Stimulated activated CD8-positive, alpha-beta memory T cell treated with anti-CD3 and anti-CD28 coated beads, Interleukin-4, amount 100 ng/mL, for 24 hours (primary cell): ENCODE measurements at regions not wholly inside any gene's neighbourhood (a gene's known extent, or its start where the extent isn't known, plus 50 kb on each side); places are given as distances from the start of the nearest gene placed in this dataset.

Source experiments
- DNase-seq: peaks from one replicate; pipeline ENCODE4 v3.0.0-alpha.2; 2020; ENCODE audit warnings: low read depth

GRCh38 chr15:53462651-53463050 is 296.8 kb downstream of the WDR72 start:
- no peak for DNase-seq

DNA sequence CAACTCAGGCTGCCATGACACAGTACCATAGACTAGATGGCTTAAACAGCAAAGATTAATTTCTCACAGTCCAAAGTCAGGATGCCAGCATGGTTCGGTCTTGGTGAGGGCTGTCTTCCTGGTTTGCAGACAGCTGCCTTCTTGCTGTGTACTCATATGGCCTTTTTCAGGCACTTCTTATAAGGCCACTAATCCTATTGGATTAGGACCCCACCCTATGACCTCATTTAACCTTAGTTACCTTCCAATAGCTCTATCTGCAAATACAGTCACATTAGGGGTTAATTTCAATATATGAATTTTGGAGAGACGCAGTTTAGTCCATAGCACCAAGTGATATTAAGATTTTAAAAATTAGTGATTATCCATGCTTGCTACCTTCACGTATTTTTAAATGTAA is 297.8 kb downstream of the WDR72 start:
- DNase-seq: no peak

DNA sequence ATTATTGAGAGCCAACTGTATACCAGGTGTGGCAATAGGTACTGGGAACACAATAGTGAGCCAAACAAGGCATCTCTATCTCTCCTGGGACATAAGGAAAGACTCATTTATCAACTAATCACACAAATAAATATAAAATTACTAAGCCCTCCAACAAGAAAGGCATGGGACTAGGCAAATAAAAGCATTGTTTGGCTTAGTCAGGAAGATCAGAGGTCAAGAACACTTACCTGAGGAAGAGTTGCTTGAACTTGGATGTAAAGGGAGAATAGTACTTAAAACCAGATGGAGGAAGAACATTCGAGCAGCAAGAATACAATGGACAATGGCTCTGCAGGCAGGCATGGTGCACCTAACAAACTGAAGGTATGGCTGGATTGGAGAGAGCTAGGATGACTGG is 300.7 kb downstream of the WDR72 start:
- DNase-seq: no peak

- DNase-seq: no peak
Measured at GRCh38 chr15:53457479-53457878, 302.0 kb downstream of the WDR72 start.

DNA sequence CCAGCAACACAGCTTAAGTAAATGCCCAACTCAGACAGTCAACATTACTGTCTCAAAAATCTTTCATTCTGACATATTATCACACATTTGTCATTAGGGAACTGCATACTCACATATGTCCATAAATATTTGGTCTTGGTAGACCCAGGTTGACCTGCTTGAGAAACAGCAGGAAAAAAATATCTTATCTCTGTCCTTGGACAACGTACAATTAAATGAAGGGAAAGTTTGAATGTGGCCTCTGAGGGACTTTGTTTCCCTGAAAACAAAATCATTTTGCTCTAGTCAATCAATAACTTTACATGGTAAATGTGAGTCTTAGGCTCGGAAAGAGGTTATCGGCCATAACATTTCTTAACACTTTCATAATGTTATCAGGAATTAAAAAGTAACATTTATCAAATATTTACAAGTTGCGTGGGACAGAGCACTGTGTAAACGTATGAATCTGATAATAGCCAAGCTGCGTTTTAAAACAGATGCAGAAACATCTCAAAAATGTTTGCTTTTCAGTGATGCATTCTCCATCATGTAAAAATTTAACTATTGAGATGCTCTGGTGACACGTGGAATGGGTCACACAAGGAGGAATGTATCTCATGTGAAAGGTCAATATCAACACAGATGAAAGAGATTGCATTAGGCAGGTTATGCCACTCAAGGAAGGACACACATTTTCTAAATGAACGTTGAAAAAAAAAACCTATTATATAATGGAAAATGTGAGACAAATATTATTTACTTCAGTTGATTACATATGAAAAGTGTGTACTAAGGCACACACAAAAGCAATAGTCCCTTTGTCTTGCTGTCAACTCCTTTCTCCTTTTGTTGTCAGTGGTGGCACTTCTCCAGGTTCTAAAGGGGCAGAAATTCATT is 304.4 kb downstream of the WDR72 start:
- no peak for DNase-seq

DNA sequence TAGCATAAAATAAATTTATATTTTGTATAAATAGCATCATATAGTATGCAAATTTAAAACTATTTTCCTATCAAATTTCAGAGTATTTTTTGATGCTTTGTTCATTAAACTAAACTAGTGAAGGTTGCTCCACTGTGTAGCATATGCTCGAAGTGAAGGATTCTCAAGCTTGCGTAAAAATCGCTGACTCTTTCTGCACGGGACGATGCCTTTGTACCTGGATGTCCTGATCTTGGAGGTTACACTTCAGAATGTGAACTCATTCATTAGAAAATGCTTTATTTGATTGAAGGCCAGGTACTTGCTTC is 305.0 kb downstream of the WDR72 start:
- DNase-seq: no peak

DNA sequence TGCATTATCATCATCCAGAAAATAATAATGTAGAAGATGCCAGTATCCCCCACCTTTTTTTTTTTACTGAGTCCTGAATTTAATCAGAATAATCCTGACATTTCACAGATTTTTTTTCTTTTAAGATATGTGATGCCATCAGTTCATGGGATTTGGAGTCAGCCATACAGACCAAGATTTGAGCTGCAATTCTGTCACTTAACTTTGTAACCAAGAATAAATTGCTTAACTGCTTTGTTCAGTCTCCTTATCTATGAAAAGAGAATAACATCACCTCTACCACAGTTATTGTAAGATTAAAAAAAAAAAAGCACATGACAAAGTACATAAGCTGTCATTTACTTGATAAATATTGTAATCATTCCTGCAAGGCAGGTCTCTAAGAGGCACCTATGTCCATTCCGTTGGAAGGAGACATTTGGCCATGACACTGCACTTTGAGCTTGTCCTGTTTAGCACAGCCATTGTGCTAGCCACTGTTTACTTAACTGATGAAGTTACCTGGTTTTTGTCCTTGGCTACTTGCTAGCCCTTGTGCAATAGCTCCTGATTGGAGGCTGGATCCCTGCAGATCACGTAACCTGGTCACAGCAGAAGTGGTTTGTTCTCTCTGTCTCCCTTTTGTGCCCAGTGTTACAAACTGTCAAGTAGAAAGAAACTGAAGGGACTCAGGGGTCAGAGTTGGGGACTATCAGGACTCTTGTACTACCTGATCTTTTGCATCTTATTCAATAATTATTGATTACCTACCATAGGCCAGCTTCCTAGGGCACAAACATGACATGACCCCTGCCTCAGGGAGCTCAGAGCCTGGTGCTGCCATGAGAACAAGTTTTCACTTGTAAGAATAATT is 306.0 kb downstream of the WDR72 start:
- DNase-seq: no peak

DNA sequence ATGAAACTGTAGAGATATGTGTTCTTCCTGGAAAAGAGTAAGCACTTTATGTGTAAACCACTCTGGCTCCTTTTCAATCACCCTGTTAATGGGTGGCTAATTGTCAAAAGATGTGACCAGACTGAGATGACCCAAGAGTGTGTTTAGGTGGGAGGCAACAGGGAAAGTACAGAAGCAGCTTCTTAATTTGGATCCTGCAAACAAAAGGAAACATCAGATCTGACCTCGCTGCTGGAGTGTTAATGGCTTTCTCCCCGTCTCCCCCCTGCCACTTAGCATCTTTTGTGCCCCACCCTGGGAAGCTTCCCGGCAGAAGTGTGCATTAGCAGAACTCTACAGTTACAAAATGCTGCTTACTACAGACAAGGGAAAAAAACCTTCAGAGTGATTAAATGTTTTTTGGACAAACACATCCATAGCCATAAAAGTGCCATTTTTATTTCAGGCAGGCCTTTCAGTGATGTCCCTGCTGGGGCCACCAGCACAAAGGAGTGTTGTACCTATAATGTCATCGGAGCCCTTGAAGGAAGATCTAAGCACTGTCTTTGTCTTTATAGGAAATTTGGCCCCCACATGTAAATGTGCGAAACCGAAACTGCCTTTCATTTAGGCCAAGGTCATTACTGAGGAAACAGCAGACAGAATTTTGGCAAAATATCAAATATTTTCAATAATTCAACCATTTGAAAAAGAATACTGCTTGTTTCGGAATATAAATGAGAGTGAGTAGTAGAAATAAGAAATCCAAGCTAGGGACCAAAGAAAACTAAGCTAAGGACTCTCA is 311.0 kb downstream of the WDR72 start:
- DNase-seq: no peak

DNA sequence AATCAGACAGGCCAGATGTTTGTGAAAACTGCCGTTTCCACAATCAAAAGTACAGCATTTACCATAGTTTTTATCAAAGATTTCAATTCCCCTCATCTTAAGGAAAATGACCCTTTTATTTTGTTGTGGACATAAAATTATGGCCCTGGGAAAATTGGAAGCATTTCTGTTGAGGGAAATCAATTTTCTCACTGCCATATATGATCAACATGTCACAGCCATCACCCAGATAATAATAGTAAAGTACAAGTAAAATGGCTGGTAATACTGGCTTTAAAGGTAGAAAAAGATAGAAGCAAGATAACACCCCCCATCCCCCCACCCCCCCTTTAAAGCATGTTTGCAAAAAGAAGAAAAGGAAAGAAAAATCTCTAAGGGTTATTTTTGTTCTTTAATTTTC is 311.7 kb downstream of the WDR72 start:
- DNase-seq: no peak

DNA sequence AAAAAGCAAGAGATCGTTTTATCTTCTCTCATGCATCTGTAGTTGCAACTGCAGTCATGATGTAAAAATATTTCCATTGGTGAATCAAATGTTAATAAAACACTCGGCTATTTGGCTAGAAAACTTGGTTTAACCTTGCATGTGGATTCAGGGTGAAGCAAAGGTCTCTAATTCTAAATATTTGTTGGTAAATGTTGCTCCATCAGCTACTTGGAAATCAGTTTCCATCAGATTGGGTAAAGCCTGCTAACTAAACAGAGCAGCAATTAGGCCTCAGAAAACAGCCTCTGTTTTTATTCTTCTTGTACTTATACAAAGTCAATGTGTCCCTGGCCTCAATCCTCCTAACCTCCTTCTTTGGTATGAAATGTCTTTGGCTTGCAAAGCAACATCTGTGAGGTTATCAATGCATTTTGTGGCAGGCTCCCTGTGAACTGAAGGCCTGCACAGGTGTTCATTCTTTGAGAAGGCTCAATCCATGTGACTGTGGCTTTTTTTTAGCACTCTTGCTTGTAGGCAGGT is 312.3 kb downstream of the WDR72 start:
- DNase-seq: no peak

- DNase-seq: no peak
Measured at GRCh38 chr15:53446376-53446775, 313.1 kb downstream of the WDR72 start.

DNA sequence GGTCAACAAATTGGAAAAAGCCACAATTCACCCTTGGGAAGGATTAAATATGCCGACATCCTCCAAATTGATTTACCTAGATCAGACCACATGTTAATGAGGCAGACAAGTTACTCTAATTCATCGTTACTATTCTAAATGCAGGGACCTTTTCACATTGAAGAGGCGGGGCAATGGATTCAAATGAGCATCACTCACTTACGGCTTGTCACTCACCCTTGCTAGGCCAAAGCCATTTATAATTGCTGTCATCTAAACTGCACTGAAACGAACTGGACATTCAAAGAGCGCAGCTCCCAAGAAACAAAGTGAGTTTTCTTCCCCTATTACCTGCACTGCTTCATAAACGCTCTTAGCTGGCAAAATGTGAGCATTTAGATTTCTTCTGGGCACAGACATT is 313.9 kb downstream of the WDR72 start:
- DNase-seq: no peak

- no peak for DNase-seq
Measured at GRCh38 chr15:53437985-53438841, 321.2 kb downstream of the WDR72 start.

- DNase-seq: no peak
Measured at GRCh38 chr15:53437366-53437765, 322.1 kb downstream of the WDR72 start.

DNA sequence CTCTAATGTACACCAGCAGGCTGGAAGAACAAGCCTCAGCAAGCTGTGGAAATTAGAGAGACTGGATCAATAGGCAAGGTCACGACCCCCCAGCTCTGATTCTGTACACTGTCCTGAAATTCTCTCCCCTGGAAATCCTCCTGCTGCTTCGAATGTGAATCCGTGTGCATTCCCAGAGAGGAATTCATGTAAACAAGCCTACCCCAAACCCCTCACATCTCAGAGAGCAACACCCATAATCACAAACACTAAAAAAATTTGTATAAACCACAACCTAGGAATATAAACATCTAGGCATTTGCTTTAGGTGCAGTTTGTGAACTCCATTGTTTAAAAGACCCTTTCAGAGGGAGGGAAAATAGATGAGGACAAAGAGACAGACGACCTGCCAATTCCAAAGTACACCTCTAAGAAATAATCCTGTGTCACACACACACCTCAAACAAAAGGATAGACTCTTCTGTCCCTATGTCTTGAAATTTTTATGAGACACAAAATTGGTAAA is 325.2 kb downstream of the WDR72 start:
- DNase-seq: no peak

DNA sequence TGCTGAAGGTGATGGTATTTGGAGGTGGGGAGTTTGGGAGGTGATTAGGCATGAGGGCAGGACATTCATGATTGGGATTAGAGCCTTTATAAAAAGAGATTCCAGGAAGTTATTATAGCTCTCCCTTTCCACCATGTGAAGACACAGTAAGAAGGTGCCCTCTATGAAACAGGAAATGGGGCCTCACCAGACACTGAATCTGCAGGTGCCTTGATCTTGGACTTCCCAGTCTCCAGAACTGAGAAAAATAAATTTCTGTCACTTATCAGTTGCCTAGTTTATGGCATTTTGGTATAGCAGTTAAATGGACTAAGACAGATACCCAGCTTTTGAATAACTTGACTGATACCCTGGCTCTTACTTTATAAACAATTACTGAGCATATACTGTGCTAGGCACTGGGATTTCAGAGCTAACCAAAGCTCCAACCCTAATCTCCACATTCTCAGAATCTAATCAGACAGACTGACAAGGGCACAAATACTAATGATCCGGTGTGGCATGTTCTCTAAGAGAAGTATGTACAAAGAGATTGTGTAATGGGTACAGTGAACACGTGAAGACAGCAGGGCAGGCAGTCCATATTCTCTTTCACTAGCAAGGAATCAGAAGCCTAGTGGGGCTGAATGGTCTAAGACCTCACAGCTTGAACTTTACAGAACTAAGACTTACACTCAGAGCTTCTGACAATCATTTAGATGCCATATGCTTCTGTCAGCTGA is 343.1 kb downstream of the WDR72 start:
- DNase-seq: no peak

DNA sequence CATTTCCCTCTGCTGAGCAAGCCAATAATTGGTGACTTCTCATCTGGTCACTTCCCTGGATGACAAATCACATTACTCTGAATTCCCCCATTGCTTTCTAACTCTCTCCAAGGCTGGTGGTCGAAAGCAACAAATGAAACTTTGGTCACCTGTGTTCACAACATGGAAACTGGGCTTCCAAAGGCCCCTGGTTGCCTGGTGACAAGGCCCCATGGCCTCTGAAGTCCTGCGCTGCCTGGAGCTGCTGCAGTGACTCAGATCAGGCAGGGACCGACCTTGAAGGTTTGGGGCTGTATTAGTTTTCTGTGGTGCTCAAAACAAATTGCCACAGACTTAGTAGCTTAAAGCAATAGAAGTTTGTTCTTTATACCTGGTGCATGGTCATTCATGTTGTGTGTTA is 345.3 kb downstream of the WDR72 start:
- no peak for DNase-seq

DNA sequence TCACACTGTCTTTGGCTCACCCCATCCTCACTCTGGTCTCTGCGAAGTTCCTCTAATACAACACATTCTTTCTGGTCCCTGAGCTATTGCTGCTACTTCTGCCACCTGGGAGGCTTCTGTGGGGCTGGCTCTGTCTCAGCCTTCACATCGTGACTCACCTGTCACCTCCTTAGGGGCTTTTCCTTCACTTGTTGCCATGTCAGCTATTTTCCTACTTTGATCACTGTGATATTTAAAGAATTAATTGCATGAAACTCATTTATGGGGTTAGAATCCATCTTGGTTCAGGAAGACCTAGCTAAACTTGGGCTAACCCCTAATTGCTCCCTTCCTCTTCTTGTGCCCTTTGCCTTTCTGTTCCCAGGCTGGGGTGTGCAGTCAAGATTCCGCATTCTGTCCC is 346.9 kb downstream of the WDR72 start:
- no peak for DNase-seq

- no peak for DNase-seq
Measured at GRCh38 chr15:53404930-53405493, 354.5 kb downstream of the WDR72 start.

GRCh38 chr15:53401503-53401902 is 358.0 kb downstream of the WDR72 start:
- no peak for DNase-seq
